ENCODE measurements at regions not wholly inside any gene's neighbourhood (a gene's known extent, or its start where the extent isn't known, plus 50 kb on each side); places are given as distances from the start of the nearest gene placed in this dataset.
"Not testable (repeated sequence)": the region's sequence is repeated elsewhere in the genome, so short reads cannot be mapped to it uniquely, and the experiment has no call there.

DNA sequence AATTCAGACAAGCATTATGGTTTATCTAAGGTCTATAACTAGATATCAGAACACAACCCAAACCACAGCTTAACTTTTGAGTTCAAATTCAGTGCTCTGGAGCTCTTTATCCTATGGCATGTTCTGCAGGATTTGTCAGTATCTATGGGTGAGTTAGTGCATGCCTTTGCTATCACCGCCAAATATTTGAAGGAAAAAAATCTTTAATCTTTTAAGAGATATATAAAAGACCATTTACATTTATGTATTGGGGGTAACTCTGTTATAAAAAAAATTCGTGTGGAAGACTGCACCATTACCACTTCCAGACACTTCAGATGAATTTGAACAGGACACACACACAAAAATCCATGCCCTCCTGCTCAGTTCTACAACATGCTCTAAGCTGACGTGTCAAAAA is 313.5 kb upstream of the CHORDC1 start:
- no peak for DNase-seq (ENCODE audit: low read depth)

DNA sequence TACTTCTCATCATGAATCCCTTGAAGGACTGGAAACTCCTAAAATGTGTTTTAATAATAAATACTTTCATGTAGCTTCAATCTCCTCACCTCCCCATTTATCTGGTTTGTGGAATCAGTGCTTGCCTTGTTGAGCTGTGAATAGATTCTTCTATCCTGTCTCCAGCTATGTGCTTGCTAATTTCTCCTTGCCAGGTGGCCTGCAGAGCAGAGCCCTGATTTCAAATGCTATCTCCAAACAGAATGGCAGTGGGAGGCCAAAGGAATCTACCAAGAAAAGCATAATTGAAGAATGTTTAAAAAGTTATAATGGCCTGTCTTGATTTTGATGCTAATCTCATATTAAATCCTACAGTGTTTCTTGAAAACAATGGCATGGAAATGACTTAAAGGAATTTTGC is 309.3 kb upstream of the CHORDC1 start:
- no peak for DNase-seq (ENCODE audit: low read depth)

DNA sequence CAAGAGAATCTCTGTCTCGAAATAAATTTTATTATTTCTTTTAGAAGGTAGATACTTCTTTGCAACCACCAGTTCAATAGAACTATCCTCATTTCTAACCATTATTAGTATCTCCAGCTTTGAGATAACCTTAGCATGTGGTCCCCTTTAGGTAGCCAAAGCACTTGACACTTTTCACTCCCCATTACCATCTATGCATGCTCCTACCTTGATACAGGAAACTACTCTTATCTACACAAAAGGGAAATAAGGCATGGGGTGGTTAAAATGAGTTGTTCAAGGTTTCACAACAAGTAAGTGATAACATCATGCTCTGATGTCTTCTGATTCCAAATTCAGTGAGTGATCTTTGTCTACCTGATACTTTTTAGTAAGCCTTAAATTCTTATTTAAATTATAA is 308.2 kb upstream of the CHORDC1 start:
- DNase-seq (ENCODE audit: low read depth), result no peak

DNA sequence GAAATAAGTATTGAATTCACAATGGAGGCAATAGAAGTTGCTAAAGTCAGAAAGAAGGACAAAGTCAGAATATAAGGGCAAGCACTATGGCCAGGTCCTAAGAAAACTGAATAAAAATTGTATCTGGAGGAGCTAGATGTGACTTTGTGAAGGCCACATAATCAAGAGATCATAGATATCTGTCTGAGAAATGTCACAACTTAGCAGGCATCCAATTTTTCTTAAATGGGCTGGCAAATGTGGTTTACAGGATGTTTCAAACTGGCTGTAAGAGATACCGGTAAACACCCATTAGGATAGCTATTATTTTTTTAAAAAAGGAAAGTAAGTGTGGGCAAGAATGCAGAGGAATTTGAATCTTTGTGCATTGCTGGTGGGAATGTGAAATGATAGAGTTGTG is 303.1 kb upstream of the CHORDC1 start:
- no peak for DNase-seq (ENCODE audit: low read depth)

DNA sequence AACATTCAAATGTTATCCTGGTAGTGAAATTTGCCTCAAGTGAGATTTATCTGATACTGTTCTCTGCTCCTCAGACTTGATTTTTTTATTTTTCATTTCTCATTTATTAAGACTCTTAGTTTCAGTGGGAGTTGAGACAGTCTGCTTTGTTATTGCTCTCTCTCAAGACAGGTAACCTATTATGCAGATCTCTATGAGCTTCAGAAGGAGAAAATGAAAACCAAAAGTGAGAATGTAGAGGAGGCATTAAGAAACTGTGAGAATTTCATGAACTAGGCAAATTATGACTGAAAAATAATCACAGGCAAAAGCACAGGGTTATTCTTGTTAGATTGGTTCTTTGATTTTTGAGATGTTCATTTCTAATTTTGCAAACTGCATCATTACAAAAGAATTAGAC is 290.0 kb upstream of the CHORDC1 start:
- no peak for DNase-seq (ENCODE audit: low read depth)

DNA sequence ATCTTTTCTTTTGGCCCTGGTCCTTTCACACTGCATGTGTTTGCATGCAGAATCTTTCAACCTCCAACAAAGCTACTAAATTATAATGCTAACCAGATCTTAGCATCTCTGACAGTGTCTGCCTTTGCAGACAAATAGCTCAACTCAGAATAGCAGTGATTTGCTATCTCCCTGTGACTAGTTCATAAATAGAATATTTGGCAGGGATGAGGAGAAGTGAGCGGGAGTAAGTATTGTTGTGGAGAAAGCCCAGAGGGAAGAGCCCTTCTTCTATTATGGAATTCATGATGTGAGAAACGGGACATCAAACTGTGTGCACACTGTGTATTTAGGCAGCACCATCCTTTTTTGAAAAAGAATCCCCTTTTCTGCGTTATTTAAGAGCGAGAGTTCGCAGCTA is 288.0 kb upstream of the CHORDC1 start:
- DNase-seq (ENCODE audit: low read depth), result no peak

DNA sequence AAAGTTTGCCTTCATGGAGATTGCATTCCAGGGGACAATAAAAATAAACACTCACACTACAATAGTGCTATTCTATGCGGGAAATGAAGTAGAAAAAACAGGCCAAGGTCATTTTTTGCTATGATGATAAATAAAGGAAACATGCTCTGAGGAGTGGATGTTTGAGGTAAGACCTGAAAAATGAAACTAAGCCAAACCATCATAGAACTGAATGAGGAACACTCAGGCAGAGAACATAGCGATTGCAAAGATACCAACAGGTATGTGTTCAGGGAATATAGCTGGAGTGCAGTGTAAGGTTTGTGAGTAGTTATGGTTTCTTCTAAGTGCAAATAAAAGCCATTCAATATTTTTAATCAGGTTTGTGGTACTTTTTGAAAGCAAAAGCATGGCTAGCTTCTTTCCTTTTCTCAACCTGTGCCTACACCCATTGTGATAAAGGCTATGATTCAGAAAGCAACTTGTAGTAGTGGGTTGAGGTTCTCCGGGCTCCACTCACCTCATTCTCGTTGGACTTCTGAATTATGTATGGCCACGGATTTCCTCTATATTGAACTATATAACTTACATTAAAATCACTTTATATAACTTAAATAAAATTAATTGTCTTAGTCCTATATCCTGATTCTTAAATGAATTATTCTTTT is 278.2 kb upstream of the CHORDC1 start:
- no peak for DNase-seq (ENCODE audit: low read depth)

DNA sequence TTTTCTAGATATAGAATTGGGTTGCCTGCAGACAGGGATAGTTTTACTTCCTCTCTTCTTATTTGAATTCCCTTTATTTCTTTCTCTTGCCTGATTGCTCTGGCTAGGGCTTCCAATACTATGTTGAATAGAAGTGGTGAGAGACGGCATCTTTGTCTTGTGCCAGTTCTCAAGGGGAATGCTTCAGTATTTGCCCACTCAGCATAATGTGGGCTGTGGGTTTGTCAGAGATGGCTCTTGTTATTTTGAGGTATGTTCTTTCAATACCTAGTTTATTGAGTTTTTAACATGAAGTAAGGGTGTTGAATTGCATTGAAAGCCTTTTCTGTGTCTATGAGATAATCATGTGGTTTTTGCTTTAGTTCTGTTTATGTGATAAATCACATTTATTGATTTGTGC is 273.9 kb upstream of the CHORDC1 start:
- DNase-seq (ENCODE audit: low read depth), result no peak

DNA sequence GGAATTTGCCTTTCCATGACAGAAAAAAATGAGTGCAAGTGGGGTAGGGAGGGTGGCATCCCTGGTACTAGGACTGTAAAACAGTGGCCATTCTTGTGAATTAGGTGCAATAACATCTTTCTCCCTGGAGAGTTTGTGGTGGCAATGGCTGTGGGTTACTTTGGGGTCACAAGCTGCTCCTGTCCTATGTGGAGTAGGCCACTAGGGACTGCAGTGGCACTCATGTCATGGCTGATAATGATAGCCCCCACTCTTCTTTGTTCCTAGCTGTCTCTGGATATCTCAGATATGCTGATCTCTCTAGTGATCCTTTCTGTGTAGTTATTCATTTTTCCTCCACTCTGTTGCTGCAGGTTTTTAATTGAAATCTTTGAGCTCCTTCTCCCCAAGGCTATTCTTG is 270.5 kb upstream of the CHORDC1 start:
- no peak for DNase-seq (ENCODE audit: low read depth)

DNA sequence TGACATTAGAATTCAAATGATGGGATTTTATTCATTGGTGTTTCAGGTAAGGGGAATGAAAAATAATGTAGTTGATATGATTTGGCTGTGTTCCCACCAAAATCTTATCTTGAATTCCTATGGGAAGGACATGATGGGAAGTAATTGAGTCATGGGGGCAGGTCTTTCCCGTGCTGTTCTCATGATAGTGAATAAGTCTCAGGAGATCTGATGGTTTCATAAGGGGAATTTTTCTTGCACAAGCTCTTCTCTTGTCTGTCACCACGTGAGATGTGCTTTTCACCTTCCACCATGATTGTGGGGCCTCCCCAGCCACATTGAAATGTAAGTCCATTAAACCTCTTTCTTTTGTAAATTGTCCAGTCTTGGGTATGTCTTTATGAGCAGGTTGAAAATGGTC is 268.6 kb upstream of the CHORDC1 start:
- no peak for DNase-seq (ENCODE audit: low read depth)

DNA sequence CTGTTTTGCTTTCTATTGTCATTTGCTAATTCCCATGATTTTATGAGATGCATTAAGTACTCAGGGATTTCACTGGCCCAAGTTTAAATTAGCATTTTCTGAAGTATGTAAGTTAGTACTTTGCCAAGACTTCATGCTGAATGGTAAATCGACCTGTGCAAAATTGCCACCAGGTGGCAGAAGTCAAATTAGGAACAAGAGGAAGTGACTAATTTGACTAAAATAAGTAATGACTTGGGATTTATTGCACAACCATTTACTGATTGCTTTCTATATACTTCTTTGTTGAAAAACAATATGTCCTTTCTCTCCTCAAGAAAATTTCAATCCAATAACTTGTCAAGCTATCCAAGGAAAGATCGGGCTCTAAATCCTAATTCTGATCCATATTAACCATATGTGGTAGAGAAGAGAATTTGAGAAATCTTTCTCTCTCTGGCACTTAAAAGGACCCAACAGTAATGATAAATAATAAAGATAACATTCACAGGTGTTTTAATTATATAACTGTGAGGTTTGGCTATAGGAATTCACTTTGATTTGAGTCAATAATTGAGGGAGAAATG is 253.7 kb upstream of the CHORDC1 start:
- DNase-seq (ENCODE audit: low read depth), result no peak

DNA sequence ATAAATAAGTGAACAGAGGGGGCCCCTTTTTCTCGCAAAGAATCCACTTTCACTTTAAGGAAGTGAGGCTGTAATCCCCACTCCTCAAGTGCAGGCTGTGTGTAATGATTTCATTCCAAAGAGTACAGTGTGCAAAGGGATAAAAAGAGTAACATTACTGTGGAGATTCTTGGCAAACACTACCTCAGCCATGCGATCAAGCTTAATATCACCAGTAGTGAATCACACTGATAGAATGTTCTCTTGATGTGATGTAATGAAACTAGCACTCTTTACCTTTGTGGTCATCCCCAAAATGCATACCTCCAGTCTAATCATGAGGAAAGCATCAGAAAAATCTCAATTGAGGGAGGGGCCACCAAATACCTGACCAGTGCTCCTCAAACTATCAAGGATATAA is 246.1 kb upstream of the CHORDC1 start:
- no peak for DNase-seq (ENCODE audit: low read depth)

DNA sequence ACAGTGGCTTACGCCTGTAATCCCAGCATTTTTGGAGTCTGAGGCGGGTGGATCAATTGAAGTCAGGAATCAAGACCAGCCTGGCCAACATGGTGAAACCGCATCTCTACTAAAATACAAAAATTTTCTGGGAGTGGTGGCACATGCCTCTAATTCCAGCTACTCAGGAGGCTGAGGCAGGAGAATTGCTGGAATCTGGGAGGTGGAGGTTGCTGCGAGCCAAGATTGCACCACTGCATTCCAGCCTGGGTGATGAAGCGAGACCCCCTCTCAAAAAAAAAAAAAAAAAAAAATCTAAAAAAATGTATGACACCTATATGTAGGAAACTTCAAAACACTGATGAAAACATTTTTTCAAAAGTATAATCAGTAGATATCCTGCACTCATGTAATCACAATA is 242.7 kb upstream of the CHORDC1 start:
- no peak for DNase-seq (ENCODE audit: low read depth)

DNA sequence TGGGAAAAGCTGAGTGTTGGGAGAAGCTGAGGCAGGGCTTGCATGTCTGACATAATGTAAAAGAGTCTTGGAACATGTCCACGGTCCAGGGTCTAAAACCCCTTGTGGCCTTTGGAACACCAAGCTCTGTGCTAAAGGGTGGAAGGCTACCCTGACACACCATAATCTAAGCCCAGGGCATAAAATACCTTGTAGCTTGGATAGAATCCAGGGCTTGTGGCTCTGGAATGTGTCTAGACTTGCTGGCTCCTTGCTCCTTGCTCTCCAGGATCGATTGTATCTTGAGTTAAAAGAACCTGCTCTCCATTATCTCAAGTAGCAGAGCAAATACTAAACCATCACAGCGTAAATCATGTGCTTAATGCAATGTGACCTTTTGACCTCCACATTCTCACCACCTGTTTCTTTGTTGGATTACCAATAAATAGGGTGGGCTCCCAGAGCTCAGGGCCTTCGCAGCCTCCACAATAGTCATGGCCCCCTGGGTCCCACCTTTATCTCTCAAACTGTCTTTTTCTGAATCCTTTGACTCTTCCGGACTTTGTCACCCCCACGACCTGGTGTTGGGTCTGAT is 232.6 kb upstream of the CHORDC1 start:
- DNase-seq (ENCODE audit: low read depth), result not testable (repeated sequence)

DNA sequence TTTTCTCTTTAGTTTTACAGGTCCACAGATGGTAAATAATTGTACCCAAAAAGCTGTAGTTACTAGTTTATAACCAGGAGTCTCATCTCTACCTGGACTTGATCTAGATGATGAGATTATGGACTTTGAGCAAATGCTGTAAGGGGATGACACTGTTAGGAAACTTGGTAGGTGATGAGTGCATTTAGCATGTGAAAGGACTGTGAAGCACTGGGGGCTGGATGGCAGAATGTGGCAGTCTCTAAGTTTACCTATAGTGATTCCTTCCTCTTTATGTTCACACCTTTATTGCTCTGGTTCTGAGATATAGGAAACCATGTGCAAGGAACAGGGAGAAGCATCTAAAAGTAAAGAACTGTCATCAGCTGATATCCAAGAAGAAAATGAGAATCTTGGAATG is 230.7 kb upstream of the CHORDC1 start:
- DNase-seq (ENCODE audit: low read depth), result no peak

DNA sequence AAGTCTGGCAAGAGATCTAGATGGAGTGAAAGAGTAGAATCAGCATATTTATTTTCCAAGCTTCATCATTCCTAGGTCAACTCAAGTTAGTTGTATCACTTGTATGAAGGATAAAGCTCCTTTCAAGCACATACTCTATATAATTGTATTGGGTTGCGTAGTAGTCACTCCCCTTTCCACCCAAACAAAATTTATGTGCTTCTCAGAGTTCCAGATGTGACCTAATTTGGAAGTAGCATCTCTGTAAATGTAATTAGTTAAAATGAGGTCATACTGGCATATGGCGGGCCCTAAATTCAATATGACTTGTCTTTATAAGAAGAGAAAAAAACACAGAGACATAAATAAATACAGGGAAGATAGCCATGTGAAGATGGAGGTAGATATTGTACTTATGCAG is 226.8 kb upstream of the CHORDC1 start:
- DNase-seq (ENCODE audit: low read depth), result no peak

DNA sequence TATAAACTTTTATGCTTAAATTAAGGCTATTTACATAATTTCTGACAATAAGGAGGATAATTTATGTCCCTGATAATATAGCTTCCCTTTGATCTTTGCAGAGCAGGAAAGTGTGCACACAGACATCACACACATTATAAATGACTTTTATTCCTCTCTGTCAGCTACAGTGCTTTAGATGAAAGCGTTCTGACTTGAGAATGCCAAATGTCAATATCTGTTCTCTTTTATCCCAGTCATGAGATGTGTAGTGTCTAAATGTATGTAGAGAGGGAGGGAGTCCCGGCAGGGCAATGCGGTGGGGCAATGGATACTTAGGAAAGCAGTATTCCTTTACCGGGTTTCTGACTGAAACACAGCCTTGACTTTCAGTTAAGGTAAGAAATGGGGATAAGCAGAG is 225.4 kb upstream of the CHORDC1 start:
- no peak for DNase-seq (ENCODE audit: low read depth)

DNA sequence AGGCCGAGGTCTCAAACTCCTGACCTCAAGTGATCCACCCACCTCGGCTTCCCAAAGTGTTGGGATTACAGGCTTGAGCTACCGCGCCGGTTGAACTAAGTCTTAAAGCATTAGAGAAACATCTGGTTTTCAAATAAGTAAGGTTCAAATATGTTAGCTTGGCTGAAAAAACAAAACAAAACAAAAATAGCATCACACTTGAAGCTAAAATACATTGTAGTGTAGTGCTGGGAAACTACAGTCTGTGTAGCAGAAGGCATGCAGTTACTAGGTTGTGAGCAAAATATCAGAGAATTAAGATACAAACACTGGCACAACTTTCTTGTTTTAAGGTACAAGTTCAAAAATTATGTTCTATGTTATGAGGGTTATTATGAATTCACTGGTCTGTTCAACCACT is 224.8 kb upstream of the CHORDC1 start:
- DNase-seq (ENCODE audit: low read depth), result no peak

DNA sequence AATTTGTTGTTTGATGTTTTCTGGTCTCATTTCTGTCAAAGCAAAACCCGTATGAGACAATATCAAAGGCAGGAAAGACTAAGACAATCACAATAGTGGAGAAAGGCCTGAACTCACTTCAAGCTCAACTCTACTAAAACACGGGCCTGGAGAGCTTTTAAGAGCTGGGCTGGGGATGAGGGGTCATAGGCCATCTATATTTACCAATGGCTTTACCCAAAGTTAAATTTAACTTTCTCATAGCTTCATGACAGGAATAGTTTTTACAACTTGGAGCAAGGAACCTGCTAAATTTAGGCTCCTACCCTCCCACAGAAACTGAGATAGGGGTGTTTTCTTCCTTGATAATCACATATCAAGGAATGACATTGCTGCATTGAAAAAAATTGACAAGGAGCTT is 223.4 kb upstream of the CHORDC1 start:
- no peak for DNase-seq (ENCODE audit: low read depth)

DNA sequence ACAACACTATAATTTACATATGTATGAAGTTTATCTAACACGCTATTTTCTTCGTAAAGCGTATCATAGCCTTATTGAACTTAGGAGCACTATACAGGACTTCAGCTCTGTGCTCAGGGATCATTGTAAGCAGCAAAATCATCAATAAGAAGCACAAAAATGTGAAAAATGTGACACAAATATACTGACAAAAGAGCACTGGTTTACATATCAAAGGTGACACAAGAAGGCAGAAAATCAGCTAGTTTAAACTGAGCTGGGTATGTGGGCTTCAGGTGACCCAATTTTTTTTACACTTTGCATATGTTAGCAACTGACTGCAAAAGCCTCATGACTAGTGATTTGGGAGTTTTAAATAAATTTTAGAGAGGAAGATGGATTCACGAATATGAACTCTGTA is 215.2 kb upstream of the CHORDC1 start:
- no peak for DNase-seq (ENCODE audit: low read depth)

DNA sequence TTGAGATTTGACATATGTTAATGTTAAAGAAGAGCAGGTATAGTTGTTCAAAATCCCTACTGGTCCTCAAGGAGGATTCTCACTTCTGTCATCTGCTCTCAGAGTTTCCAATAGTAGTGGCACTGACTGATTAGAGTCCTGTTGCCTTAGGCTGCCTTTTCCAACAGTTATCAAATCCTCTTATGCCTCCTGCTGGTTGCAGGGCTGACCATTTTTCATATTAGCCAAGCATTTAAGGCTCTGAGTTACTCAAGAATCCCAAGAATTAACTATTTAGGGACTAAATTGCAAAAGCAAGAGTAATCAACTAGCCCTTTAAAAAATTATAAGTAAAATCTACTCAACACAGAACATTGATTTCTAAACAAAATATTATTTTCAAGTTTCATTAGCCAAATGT is 212.0 kb upstream of the CHORDC1 start:
- no peak for DNase-seq (ENCODE audit: low read depth)

DNA sequence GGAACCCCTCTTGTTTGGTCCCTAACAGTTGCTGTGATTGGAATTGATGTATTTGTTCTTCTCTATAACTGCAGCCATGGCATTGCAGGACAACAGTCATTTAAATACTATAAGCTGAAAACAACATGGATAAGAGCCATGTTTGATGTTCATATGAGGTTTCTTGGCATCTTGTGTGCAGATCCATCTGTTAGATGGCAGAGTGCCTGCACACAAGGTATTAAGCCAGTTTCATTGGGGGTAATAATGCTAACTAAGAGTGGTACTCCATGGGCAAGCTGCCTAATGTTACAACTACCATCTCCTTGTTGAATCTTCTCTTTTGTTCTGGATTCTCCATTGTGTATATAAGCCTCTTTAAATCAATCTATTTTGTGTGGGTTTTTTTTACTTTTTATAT is 206.0 kb upstream of the CHORDC1 start:
- no peak for DNase-seq (ENCODE audit: low read depth)

DNA sequence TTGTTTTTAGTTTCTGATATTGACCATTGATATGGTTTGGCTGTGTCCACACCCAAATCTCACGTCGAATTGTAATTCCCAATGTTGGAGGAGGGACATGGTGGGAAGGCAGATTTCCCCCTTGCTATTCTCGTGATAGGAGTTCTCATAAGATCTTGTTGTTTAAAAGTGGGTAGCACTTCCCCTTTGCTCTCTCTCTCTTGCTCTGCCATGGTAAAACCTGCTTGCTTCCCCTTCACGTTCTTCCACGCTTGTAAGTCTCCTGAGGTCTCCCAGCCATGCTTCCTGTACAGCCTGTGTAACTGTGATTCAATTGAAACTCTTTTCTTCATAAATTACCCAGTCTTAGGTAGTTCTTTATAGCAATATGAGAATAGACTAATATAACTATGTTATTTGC is 203.6 kb upstream of the CHORDC1 start:
- DNase-seq (ENCODE audit: low read depth), result no peak

DNA sequence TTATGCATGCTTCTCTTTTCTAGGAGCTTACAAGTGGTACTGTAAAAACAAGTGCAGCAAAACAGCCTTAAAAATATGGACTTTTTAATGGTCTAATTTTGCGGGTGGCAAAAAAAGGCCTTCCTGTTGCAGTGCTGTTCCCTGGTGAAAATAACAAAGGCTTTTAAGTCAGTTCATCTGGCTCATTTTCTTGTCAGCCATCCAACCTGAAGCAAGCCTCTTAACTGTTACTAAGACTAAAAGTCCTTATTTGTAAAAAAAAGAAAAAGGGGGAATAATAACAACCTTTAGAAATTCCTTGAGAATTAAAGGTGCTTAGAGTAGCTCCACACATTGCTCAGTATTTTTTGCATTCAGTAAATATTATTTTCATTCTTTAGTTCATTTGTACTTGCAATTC is 200.5 kb upstream of the CHORDC1 start:
- DNase-seq (ENCODE audit: low read depth), result no peak

All from stromal cell of bone marrow (primary cell).